Duodenal mucosa (tissue), 2 donors: ENCODE measurements at regions not wholly inside any gene's neighbourhood (a gene's known extent, or its start where the extent isn't known, plus 50 kb on each side); places are given as distances from the start of the nearest gene placed in this dataset.

Experiments
- H3K27ac ChIP-seq: one replicate; pipeline ENCODE4 v1.7.0; 2013; ENCODE audit warnings: low read depth, low read length
- H3K27me3 ChIP-seq, 2 donors: one replicate each; pipeline ENCODE4 v1.7.0; 2013; ENCODE audit warnings: low read length in 2 of 2, control low read depth in 1 of 2; ENCODE audit not compliant: insufficient read depth in 2 of 2, control insufficient read depth in 1 of 2
- H3K36me3 ChIP-seq, 2 donors: one replicate each; pipeline ENCODE4 v1.7.0; 2013; ENCODE audit warnings: low read length in 2 of 2, control low read depth in 1 of 2; ENCODE audit not compliant: insufficient read depth in 2 of 2, control insufficient read depth in 1 of 2
- H3K4me1 ChIP-seq, 2 donors: one replicate each; pipeline ENCODE4 v1.7.0; 2013; ENCODE audit warnings: low read length in 2 of 2, control low read depth in 1 of 2; ENCODE audit not compliant: insufficient read depth in 2 of 2, control insufficient read depth in 1 of 2
- H3K4me3 ChIP-seq, 2 donors: one replicate each; pipeline ENCODE4 v1.7.0; 2013; ENCODE audit warnings: low read length in 2 of 2, low read depth in 1 of 2
- H3K9ac ChIP-seq, 2 donors: one replicate each; pipeline ENCODE4 v1.7.0; 2013; ENCODE audit warnings: low read length in 2 of 2, low read depth in 1 of 2
- H3K9me3 ChIP-seq, 2 donors: one replicate each; pipeline ENCODE4 v1.7.0; 2013; ENCODE audit warnings: low read length in 2 of 2, control low read depth in 1 of 2; ENCODE audit not compliant: control insufficient read depth in 1 of 2

- Histone ChIP-seq H3K27ac (no peak overlapping the region), H3K27me3 (no peaks in the 10 kb centered on the region), H3K9me3 (peaks cover 0 to 5% of the 10 kb centered on the region in 2 donors), H3K4me3 (no peak overlapping the region), H3K4me1 (no peaks in the 10 kb centered on the region), H3K9ac (no peak overlapping the region), H3K36me3 (no peaks in the 10 kb centered on the region)
Observed at GRCh38 chr16:65728652-65729051, 606.8 kb upstream of the CDH11 start.

DNA sequence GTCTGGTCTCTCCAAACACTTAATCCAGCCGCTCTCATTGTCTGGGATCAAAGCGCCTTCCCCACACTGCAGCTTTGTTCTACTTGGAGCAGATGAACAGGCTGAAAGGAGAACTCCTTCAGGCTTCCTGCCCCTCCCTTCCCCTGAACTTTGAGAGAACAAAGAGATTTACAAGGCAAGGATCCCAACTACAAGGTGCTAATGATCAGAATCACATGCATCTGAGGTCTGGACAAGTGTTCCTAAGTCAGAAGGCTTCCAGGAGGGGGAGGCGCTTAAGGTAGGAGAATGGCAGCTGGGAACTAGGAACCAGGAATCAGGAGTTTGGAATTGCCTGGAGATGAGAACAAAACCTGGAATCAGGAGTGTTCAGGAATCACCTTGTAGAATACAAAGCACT, 606.3 kb upstream of the CDH11 start:
- Histone ChIP-seq H3K9ac (no peak overlapping the region), H3K27ac (no peak overlapping the region), H3K4me1 (no peaks in the 10 kb centered on the region), H3K9me3 (peaks cover 0 to 5% of the 10 kb centered on the region in 2 donors), H3K27me3 (no peaks in the 10 kb centered on the region), H3K4me3 (no peak overlapping the region), H3K36me3 (no peaks in the 10 kb centered on the region)

GRCh38 chr16:65727534-65728137, 605.8 kb upstream of the CDH11 start:
- H3K4me1 ChIP-seq = no peaks in the 10 kb centered on the region
- no peak overlapping the region for H3K4me3 ChIP-seq
- H3K27me3 ChIP-seq = no peaks in the 10 kb centered on the region
- H3K9me3 ChIP-seq = peaks cover 0 to 5% of the 10 kb centered on the region in 2 donors
- H3K27ac ChIP-seq = no peak overlapping the region
- H3K36me3 ChIP-seq = no peaks in the 10 kb centered on the region
- H3K9ac ChIP-seq = no peak overlapping the region

- Histone ChIP-seq H3K27me3 (no peaks in the 10 kb centered on the region), H3K9me3 (peaks cover 0 to 5% of the 10 kb centered on the region in 2 donors), H3K9ac (no peak overlapping the region), H3K36me3 (no peaks in the 10 kb centered on the region), H3K4me3 (no peak overlapping the region), H3K27ac (no peak overlapping the region), H3K4me1 (no peaks in the 10 kb centered on the region)
Observed at GRCh38 chr16:65725156-65725845, 603.4 kb upstream of the CDH11 start.

GRCh38 chr16:65722429-65722828, 600.6 kb upstream of the CDH11 start:
- Histone ChIP-seq H3K36me3 (no peaks in the 10 kb centered on the region), H3K9me3 (no peaks in the 10 kb centered on the region), H3K4me3 (no peak overlapping the region), H3K9ac (no peak overlapping the region), H3K27me3 (no peaks in the 10 kb centered on the region), H3K4me1 (no peaks in the 10 kb centered on the region), H3K27ac (no peak overlapping the region)

- H3K4me3 ChIP-seq = no peak overlapping the region
- H3K4me1 ChIP-seq = no peaks in the 10 kb centered on the region
- no peak overlapping the region for H3K9ac ChIP-seq
- H3K27me3 ChIP-seq = no peaks in the 10 kb centered on the region
- H3K36me3 ChIP-seq = no peaks in the 10 kb centered on the region
- H3K9me3 ChIP-seq = no peaks in the 10 kb centered on the region
- H3K27ac ChIP-seq = no peak overlapping the region
Observed at GRCh38 chr16:65717846-65718245, 596.0 kb upstream of the CDH11 start.

GRCh38 chr16:65716737-65717700, 595.2 kb upstream of the CDH11 start:
- no peaks in the 10 kb centered on the region for H3K4me1 ChIP-seq

GRCh38 chr16:65713181-65713808, 591.4 kb upstream of the CDH11 start:
- Histone ChIP-seq H3K36me3 (no peaks in the 10 kb centered on the region), H3K4me1 (no peaks in the 10 kb centered on the region), H3K9ac (no peak overlapping the region), H3K27me3 (no peaks in the 10 kb centered on the region), H3K4me3 (no peak overlapping the region), H3K9me3 (no peaks in the 10 kb centered on the region), H3K27ac (no peak overlapping the region)

More at GRCh38 chr16:65716737-65717700, 595.2 kb upstream of the CDH11 start:
- H3K36me3 ChIP-seq = no peaks in the 10 kb centered on the region
- H3K4me3 ChIP-seq = no peak overlapping the region
- no peaks in the 10 kb centered on the region for H3K9me3 ChIP-seq
- H3K9ac ChIP-seq = no peak overlapping the region
- H3K27ac ChIP-seq = no peak overlapping the region
- H3K27me3 ChIP-seq = no peaks in the 10 kb centered on the region

DNA sequence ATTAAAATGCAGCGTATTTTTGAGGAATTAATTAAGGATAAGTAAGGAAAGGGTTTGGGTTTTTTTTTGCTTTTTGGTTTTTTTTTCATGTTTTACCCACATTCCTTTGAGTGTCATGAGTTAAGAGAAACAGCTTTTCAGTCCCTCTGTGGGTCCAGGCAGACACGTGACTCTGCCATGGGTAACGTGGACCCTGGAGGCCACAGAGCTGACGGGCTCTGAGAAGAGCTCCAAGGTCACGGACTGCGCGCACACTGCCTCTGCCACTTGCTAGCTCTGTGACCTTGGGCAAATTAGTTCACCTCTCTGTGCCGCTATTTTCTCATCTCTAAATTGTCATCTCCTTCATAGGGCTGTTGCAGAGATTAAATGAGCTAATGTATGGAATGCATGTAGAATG, 588.2 kb upstream of the CDH11 start:
- H3K9ac ChIP-seq = no peak overlapping the region
- H3K9me3 ChIP-seq = peaks cover 0 to 4% of the 10 kb centered on the region in 2 donors
- H3K27me3 ChIP-seq = no peaks in the 10 kb centered on the region
- no peak overlapping the region for H3K27ac ChIP-seq
- H3K4me3 ChIP-seq = no peak overlapping the region
- no peaks in the 10 kb centered on the region for H3K36me3 ChIP-seq
- no peaks in the 10 kb centered on the region for H3K4me1 ChIP-seq
